ENCODE measurements at regions not wholly inside any gene's neighbourhood (a gene's known extent, or its start where the extent isn't known, plus 50 kb on each side); places are given as distances from the start of the nearest gene placed in this dataset.

DNA sequence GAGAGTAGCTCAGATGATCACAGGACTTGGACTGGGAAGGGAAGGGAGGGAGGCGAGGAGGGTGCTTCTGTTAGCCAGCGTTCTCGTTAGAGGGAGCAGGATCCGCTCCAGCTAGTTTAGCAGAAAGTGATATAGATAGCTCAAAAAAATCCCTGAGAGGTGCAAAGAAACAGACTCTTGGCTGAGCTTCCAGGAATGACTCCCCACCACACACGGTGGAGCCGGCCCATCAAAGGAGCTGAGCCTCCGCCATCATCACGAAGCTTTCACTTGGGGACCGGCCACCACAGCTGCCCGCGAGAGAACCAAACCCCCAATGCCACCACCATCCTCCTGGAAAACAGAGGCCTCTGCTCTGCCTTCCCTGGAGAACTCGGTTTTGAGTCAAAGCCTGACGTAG is 124.6 kb upstream of the BCL2L14 start:
- TF ChIP-seq, protein P1, sequence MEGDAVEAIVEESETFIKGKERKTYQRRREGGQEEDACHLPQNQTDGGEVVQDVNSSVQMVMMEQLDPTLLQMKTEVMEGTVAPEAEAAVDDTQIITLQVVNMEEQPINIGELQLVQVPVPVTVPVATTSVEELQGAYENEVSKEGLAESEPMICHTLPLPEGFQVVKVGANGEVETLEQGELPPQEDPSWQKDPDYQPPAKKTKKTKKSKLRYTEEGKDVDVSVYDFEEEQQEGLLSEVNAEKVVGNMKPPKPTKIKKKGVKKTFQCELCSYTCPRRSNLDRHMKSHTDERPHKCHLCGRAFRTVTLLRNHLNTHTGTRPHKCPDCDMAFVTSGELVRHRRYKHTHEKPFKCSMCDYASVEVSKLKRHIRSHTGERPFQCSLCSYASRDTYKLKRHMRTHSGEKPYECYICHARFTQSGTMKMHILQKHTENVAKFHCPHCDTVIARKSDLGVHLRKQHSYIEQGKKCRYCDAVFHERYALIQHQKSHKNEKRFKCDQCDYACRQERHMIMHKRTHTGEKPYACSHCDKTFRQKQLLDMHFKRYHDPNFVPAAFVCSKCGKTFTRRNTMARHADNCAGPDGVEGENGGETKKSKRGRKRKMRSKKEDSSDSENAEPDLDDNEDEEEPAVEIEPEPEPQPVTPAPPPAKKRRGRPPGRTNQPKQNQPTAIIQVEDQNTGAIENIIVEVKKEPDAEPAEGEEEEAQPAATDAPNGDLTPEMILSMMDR (IDR thresholded peaks at IDR 0.05; ENCODE audit: extremely low read depth in 1 of 2, insufficient read depth in 1 of 2, low read depth in 1 of 2, low read length in 2 of 2), result no peak
- TF ChIP-seq POLR2A (IDR thresholded peaks at IDR 0.05; ENCODE audit: low read depth, low read length) (no peak), GATA2 (IDR thresholded peaks at IDR 0.05; ENCODE audit: insufficient read depth, insufficient read length, low read depth, low read length) (no peak), POLR2AphosphoS5 (IDR thresholded peaks at IDR 0.05; ENCODE audit: insufficient read depth, low read depth, low read length) (no peak), JUN (IDR thresholded peaks at IDR 0.05; ENCODE audit: borderline replicate concordance, insufficient read depth, insufficient read length, low read depth) (no peak), FOS (IDR thresholded peaks at IDR 0.05; ENCODE audit: borderline replicate concordance, insufficient read depth, low read length) (no peak), EZH2 (IDR thresholded peaks at IDR 0.05; ENCODE audit: borderline replicate concordance, low read depth, low read length, severe bottlenecking) (no peak), MYC (IDR thresholded peaks at IDR 0.05; ENCODE audit: low read depth, low read length) (no peak)
- TF ChIP-seq, protein P2, sequence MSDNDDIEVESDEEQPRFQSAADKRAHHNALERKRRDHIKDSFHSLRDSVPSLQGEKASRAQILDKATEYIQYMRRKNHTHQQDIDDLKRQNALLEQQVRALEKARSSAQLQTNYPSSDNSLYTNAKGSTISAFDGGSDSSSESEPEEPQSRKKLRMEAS (IDR thresholded peaks at IDR 0.05; ENCODE audit: insufficient read depth, insufficient read length), result no peak
